ENCODE measurements at regions not wholly inside any gene's neighbourhood (a gene's known extent, or its start where the extent isn't known, plus 50 kb on each side); places are given as distances from the start of the nearest gene placed in this dataset.
"Not testable (repeated sequence)": the region's sequence is repeated elsewhere in the genome, so short reads cannot be mapped to it uniquely, and the experiment has no call there.

- H3K27me3 ChIP-seq; H3K4me3 ChIP-seq; H3K4me1 ChIP-seq; H3K9me3 ChIP-seq (replicated peaks); H3K36me3 ChIP-seq; H3K27ac ChIP-seq: not testable (repeated sequence)
- DNase-seq: peak in 1 of 2 experiments; percentile 7
Observed at GRCh38 chrX:91500499-91500898, 65.9 kb downstream of the PABPC5 start.

- H3K9me3 ChIP-seq (replicated peaks); H3K27ac ChIP-seq; H3K4me3 ChIP-seq; DNase-seq; H3K27me3 ChIP-seq; H3K36me3 ChIP-seq; H3K4me1 ChIP-seq: not testable (repeated sequence)
Observed at GRCh38 chrX:91530209-91530608, 95.6 kb downstream of the PABPC5 start.

GRCh38 chrX:91563127-91563526, 128.5 kb downstream of the PABPC5 start:
- H3K9me3 ChIP-seq (replicated peaks); DNase-seq; H3K4me3 ChIP-seq; H3K36me3 ChIP-seq; H3K4me1 ChIP-seq; H3K27ac ChIP-seq; H3K27me3 ChIP-seq: not testable (repeated sequence)

Data from SJCRH30 (cell line).